GM19193 (cell line): ENCODE measurements at regions not wholly inside any gene's neighbourhood (a gene's known extent, or its start where the extent isn't known, plus 50 kb on each side); places are given as distances from the start of the nearest gene placed in this dataset.

Experiments used
- POLR2A ChIP-seq: IDR thresholded peaks from 4 replicates; pipeline ENCODE4 v1.6.1; 2011; ENCODE audit not compliant: insufficient read depth, insufficient read length; ENCODE audit errors: extremely low read depth

DNA sequence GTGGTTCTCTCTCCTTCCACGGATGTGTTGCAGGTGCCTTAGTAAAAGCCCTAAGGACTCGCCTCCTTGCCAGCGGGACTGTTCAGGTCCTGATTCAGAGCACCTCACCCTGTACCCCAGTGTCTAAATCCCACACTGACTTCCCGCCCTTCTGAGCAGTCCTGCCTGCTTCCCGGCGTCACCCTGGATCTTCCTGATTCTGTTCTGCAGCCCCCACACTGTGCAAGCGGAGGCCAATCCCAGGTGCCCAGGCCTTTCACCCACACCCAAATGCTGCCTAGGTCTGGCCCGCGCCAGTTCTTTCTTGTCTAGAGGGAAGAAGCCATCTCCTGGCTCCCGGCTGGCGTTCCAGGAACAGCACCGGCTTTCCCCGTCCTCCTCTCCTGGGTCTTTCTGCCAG is 95.9 kb upstream of the GALNT2 start:
- no peak for TF ChIP-seq POLR2A

DNA sequence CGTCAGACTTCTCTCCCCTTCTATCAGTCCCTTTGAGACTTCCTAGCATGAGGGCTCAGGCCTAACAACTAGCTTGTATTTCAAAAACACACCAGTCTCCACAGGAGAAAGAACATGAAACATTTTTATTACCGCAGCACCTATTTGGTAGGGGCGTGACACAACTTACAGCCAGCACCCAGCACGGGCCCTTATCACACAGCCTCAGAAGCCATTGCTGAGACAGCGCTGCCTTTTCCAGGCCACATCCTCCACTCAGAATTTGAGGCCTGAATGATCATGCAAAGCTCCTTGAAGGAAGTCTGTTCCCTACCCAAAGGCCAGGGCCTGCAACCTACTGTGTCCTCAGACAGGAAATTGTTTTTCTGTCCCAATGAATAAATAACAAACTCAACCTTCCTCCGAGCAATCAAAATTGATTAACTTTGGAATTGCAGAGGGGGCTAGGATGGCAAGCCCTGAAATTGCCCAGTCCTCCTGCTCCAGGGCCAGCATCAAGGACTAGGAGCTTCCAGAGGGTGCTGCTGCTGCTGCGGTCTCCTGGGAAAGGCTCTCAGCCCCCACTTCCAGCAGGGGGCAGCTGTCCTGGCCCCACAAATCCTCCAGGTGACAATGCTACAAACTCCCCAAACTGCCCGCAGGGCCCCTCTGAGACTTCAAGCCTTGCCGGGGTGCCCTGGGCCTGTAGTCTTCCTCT is 94.3 kb upstream of the GALNT2 start:
- TF ChIP-seq POLR2A = no peak

DNA sequence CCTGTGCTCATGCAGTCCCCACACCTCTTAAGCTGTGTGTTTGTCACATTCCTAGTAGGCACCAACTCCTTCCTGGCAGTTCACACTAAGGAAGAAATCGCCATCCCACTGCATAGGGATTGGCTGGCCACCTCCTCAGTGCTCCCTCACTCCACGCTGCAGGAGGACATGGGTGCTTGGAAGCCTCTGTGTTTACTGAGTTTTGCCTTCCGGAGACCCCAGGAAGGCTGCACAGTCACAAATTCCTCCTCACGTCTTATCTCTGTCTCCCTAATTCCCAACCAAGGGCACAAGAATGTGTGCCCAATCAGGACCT is 93.8 kb upstream of the GALNT2 start:
- TF ChIP-seq POLR2A = no peak

DNA sequence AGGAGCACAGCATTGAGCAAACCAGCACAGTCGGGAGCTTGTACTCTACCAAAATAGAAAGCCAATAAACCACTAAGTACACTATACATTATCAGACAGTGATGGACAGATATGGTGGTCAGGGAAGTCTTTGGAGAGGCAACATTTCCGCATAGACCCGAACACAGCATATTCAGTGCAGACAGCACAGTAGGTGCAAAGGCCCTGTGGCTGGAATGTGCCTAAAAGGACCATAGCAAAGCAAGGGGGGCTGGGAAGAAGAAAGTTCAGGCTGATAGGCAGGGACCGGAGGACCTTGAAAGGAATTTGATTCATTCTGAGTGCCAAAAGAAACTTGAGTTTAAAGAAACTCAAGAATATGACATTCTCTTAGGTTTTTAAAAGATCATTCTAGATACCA is 92.0 kb upstream of the GALNT2 start:
- no peak for TF ChIP-seq POLR2A

DNA sequence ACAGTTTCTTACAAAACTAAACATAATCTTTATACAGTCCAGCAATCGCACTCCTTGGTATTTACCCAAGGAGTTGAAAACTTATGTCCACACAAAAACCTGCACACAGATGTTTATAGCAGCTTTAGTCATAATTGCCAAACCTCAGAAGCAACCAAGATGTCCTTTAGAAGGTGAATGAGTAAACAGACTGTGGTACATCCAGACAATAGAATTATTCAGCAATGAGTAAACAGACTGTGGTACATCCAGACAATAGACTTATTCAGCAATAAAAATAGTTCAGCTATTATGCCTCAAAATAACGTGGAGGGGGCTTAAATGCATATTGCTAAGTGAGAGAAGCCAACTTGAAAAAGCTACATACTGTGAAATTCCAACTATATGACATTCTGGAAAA is 87.0 kb upstream of the GALNT2 start:
- no peak for TF ChIP-seq POLR2A

DNA sequence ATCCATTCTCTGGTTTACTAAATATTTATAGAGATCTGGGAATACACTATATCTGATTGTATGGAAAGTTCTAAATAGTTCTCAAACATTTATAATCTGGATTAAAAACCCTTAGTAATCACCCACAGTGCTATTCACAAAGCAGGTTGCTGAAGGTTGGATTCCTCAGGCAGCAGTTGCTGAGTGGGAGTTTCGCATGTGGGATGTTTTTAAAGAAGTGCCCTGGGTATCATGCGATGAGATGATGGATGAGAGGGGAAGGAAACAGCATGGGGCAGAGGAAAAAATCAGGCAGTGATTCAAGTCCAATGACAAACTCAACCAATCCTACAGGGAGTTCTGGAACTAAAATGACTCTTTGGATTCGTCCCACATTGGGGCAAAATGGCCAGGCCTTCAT is 85.3 kb upstream of the GALNT2 start:
- TF ChIP-seq POLR2A = no peak

DNA sequence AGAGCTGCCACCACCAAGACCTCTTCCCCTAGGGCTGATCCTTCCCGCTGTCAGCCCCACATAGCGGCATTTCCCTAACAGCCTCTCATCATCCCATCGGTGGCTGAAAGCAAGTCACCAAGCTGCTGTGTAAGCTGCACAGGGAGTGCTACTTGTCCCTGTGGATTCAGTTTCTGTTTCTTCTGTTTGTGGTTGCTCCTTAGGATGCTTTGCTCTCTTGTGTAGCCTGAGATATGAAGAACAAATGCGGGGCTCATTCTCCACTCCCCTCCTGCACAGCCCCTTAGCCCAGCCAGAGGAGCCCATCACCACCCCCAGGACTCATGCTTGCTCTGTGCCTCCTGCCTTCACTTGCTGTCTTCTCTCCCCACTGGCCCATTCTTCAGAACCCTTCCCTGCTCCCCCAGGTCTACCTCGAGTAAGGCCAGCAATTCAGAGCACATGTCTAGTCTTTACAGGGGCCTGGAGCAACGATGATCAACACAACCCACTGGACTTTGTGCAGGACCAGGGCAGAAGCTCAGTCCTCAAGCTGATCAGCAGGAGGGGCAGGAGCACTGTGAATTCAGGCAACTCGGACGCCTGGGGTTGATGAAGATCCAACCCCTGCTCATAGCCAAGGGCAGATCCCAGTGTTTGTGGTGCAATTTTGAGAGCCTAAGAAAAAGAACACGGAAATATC is 82.6 kb upstream of the GALNT2 start:
- TF ChIP-seq POLR2A = no peak

DNA sequence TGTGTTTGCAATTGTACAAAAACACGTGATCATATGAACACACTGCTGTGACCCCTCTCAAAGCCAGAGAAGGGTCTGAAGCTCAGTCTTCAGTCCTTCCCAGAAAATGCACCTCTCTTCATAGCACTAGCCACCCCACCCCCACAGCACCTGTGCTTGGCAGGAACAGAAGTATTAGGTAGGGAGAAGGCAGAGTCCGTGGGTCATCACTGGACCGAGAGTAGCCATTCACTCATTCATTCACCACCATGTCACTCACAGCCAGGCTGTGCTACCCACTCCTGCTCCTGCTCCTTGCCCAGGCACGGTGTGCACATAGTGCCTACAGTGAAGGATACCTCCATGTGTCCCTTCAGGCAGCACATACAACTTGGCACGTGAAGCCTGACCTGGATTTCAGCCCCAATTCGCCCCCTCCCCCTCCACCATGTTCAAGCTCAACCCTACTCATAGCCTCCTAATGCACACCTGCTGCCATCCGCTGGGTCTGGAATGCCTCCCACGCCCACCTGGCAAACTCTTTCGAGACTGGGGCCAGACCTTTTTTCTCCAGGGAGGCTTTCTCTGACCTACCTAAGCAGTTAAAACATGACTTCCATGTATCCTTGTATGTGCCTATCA is 81.9 kb upstream of the GALNT2 start:
- no peak for TF ChIP-seq POLR2A

DNA sequence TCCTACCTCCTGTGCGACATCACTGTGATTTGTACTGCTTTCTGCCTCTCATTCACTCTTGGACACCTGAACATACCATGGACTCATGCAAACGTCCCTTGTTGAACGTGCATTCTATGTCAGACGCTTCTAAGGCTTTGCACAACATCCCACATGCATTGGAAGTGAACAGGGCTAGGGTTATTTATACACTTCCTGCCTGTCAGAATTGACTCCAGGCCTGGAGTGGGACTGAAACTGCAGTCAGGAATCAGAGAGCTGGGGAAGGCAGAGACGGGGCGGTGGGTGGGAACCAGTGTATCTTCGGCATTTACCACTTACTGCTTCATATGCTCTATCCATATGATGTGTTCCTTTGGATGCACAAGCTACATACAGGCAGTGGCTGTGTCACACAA is 81.4 kb upstream of the GALNT2 start:
- TF ChIP-seq POLR2A = no peak

DNA sequence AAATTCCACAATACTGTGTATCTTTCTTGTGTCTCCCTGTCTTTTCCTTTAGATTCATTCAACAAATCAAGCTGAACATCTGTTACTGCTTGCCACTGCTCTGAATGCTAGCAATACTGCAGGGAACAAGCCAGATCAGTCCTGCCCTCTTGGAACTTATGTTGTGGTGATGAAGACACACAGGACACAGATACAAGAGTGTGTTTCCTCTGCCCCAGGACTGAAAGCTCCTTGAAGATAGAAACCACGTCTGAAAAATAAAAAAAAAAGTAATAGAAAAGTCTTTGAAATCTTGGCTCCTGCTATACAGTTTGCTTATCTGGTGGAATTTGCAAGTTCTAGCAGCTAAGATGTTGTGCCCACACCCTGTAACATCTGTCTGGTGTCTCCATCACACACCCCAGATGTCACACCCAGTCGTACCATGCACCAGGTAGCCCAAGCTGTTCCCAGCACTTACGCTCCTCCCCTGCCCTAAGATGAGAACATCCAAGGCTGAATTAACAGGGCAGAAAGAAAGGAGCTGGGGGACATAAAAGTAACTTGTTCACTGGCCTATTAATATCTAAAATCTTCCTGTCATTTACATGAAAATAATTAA is 80.2 kb upstream of the GALNT2 start:
- TF ChIP-seq POLR2A = no peak

DNA sequence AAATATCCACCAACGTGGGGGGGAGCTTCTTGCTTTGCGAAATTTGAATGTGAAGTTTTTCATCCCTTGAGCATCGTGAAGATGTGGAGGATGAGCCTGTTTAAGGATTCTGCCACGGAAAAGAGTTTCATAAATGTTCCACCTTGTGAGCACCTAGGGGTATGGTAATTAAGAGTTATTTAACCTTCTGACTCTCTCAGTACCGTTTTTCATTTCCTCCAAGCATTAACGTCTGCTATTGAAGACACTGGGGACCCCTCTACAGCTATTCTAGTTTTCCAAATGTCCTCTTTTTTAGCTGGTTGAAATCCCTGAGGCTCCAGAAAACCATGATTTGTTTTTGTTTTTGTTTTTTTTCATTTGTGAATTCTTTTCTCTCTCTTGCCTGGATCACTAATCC is 79.1 kb upstream of the GALNT2 start:
- TF ChIP-seq POLR2A = no peak

DNA sequence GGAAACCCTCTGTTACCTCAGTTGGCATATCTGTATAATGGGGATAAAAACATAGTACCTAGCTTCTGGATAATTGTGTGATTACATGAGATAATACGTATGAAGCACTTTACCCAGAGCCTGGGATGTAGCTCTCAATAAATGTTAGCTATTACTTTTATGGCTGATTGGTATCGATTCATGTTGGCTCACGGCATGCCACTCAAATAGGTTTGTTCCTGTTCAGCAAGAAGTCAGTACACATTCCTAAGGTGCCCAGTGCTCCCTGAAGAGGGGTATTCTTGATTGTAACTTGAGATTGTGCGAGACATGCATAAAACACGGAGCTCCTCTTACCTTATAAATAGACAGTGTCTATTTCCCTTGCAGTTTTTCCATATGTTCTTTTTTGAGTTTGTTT is 78.5 kb upstream of the GALNT2 start:
- TF ChIP-seq POLR2A = no peak

DNA sequence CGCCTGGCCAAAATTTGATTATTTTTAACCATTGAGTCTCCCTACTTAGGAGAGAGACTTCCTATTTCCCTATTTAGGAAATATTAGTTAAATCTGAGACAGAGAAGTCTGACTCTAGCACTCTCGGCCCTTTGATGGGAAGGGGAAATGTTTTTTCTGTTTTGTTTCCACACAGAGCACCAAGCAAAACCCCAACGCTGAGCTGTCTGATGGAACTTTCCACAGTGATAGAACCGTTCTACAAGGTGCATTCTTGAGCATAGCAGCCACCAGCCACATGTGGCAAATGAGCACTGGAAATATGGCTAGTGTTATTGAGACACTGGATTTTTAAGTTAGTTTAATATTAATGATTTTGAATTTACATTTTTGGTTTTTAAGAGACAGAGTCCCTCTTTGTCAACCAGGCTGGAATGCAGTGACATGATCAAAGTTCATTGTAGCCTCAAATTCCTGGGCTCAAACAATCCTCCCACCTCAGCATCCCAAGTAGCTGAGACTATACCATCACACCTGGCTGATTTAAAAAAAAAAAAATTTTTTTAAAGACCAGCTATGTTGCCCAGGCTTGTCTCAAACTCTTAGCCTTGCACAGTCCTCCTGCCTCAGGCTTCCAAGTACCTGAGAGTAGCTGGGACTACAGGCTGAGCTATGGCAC is 77.3 kb upstream of the GALNT2 start:
- no peak for TF ChIP-seq POLR2A

DNA sequence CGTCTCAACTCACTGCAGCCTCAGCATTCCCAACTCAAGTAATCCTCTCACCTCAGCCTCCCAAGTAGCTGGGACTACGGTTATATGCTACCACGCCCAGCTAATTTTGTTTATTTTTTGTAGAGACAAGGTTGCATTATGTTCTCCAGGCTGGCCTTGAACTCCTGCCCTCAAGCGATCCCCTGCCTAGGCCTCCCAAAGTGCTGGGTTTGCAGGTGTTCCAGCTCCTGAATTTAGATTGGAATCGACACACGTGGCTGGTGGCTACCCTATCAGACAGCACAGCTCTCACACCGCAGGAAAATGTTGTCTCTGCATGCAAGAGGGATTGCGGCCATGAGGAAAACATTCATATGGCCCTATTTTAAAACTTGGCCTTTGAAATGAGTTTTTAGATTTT is 76.7 kb upstream of the GALNT2 start:
- no peak for TF ChIP-seq POLR2A

DNA sequence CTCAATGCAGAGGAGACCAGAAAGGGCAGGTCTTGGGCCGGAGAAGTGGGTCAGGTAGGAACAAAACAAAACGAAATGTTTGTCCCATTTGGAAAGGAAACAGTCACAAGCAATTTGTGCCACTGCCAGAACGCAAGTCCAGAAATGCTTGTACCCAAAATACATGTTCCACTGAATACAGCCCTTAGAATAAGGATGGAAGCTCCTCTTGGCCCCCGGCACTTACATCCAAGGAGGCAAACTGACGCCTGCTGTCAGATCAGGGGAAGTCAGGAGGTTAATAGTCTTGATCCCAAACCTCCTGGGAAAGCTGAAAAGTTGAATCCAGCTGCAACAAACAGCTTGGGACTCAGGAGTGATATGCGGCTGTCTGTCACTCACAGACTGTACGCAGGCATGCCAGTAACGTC is 75.9 kb upstream of the GALNT2 start:
- no peak for TF ChIP-seq POLR2A
